ENCODE measurements at regions not wholly inside any gene's neighbourhood (a gene's known extent, or its start where the extent isn't known, plus 50 kb on each side); places are given as distances from the start of the nearest gene placed in this dataset.

GRCh38 chr17:68182011-68182306, 65.9 kb upstream of the AMZ2 start:
- Mint-ChIP-seq H3K4me3 (peak overlapping the region; percentile 89 to 100 (median 94)), H3K9me3 (peaks cover 0 to 5% (median 0%) of the 10 kb centered on the region in 8 donors), H3K36me3 (peaks cover 0 to 13% of the 10 kb centered on the region in 2 donors), H3K4me1 (peaks cover 35 to 68% (median 48%) of the 10 kb centered on the region in 4 donors), H3K27ac (peak overlapping the region; percentile 32 to 96 (median 79)), H3K27me3 (no peaks in the 10 kb centered on the region)
- Histone ChIP-seq H3K27ac (ENCODE audit: low read depth, low read length) (peak overlapping the region; percentile 80), H3K4me1 (ENCODE audit: insufficient read depth, low read length) (peaks cover 59% of the 10 kb centered on the region), H3K27me3 (ENCODE audit: insufficient read depth, low read length) (no peaks in the 10 kb centered on the region), H3K9me3 (ENCODE audit: control insufficient read depth in 1 of 2, low read length in 2 of 2) (no peaks in the 10 kb centered on the region), H3K36me3 (ENCODE audit: insufficient read depth, low read length) (no peaks in the 10 kb centered on the region), H3K4me3 (ENCODE audit: low read length in 2 of 2) (peak overlapping the region; percentile 42 to 66)
- POLR2A ChIA-PET (ENCODE audit: partially characterized antibody): interaction anchor here (1.3 to 9.8 kb wide), 12 partner anchors 9 to 276 kb away, joined by 4 to 330 read pairs (median 16); partner anchors contain the start of genes AMZ2, ARSG, KPNA2 and SLC16A6
- CTCF ChIA-PET (ENCODE audit: partially characterized antibody): interaction anchor here (0.6 to 11.0 kb wide), 10 partner anchors 10 to 343 kb away, joined by 3 to 270 read pairs (median 7); partner anchors contain the start of gene AMZ2
- intact Hi-C loops (cut with micrococcal nuclease): loop anchor here (5.0 to 10.0 kb wide), 3 partner anchors 110 to 330 kb away; partner anchors contain the start of genes ARSG, PRKAR1A and SLC16A6
- DNase-seq: no peak

- DNase-seq: peak; percentile 78 to 91 (median 83)
- peaks cover 70% of the 10 kb centered on the region for H3K4me1 ChIP-seq (ENCODE audit: insufficient read depth, low read length)
- H3K4me1 Mint-ChIP-seq: peaks cover 40 to 78% (median 56%) of the 10 kb centered on the region in 4 donors
- H3K9me3 Mint-ChIP-seq: peaks cover 0 to 5% (median 0%) of the 10 kb centered on the region in 8 donors
- H3K36me3 ChIP-seq (ENCODE audit: insufficient read depth, low read length): no peaks in the 10 kb centered on the region
- H3K27me3 Mint-ChIP-seq: no peaks in the 10 kb centered on the region
- no peaks in the 10 kb centered on the region for H3K9me3 ChIP-seq (ENCODE audit: control insufficient read depth in 1 of 2, low read length in 2 of 2)
- peak overlapping the region; percentile 89 to 100 (median 94) for H3K4me3 Mint-ChIP-seq
- H3K27ac ChIP-seq (ENCODE audit: low read depth, low read length): peak overlapping the region; percentile 80
- peak overlapping the region; percentile 83 to 96 (median 95) for H3K27ac Mint-ChIP-seq
- H3K27me3 ChIP-seq (ENCODE audit: insufficient read depth, low read length): no peaks in the 10 kb centered on the region
- H3K4me3 ChIP-seq (ENCODE audit: low read length in 2 of 2): peak overlapping the region; percentile 33 to 66
- ChIA-PET CTCF (ENCODE audit: partially characterized antibody) (interaction anchor here (1.1 to 11.0 kb wide), 4 partner anchors 11 to 275 kb away, joined by 3 to 270 read pairs (median 34); partner anchors contain the start of genes AMZ2 and WIPI1), POLR2A (ENCODE audit: partially characterized antibody) (interaction anchor here (1.0 to 9.8 kb wide), 16 partner anchors 10 to 277 kb away, joined by 3 to 330 read pairs (median 11); partner anchors contain the start of genes AMZ2, ARSG, SLC16A6 and WIPI1)
- intact Hi-C loops (cut with micrococcal nuclease): loop anchor here (1.0 to 10.0 kb wide), 4 partner anchors 17 to 329 kb away; partner anchors contain the start of genes ARSG, PRKAR1A and SLC16A6
- peaks cover 0 to 13% of the 10 kb centered on the region in 2 donors for H3K36me3 Mint-ChIP-seq
These were observed 64.8 kb upstream of the AMZ2 start for GRCh38 chr17:68182940-68183551.

- no peaks in the 10 kb centered on the region for H3K27me3 Mint-ChIP-seq
- peaks cover 70% of the 10 kb centered on the region for H3K4me1 ChIP-seq (ENCODE audit: insufficient read depth, low read length)
- intact Hi-C loops (cut with micrococcal nuclease): loop anchor here (2.0 to 10.0 kb wide), 4 partner anchors 65 to 328 kb away; partner anchors contain the start of genes AMZ2, ARSG, PRKAR1A and SLC16A6
- no peaks in the 10 kb centered on the region for H3K9me3 ChIP-seq (ENCODE audit: control insufficient read depth in 1 of 2, low read length in 2 of 2)
- H3K4me3 ChIP-seq (ENCODE audit: low read length in 2 of 2): peak overlapping the region; percentile 45 to 54
- peaks cover 0 to 5% (median 0%) of the 10 kb centered on the region in 8 donors for H3K9me3 Mint-ChIP-seq
- H3K4me3 Mint-ChIP-seq: peak overlapping the region; percentile 78 to 100 (median 94)
- H3K4me1 Mint-ChIP-seq: peaks cover 43 to 83% (median 60%) of the 10 kb centered on the region in 4 donors
- H3K27ac Mint-ChIP-seq: peak overlapping the region; percentile 90 to 96 (median 95)
- CTCF ChIA-PET (ENCODE audit: partially characterized antibody): interaction anchor here (1.3 to 11.0 kb wide), 4 partner anchors 12 to 79 kb away, joined by 3 to 270 read pairs (median 34); partner anchors contain the start of gene AMZ2
- DNase-seq: no peak
- no peaks in the 10 kb centered on the region for H3K36me3 ChIP-seq (ENCODE audit: insufficient read depth, low read length)
- H3K36me3 Mint-ChIP-seq: peaks cover 0 to 13% of the 10 kb centered on the region in 2 donors
- H3K27ac ChIP-seq (ENCODE audit: low read depth, low read length): peak overlapping the region; percentile 80
- POLR2A ChIA-PET (ENCODE audit: partially characterized antibody): interaction anchor here (1.4 to 9.8 kb wide), 13 partner anchors 9 to 274 kb away, joined by 4 to 330 read pairs (median 21); partner anchors contain the start of genes AMZ2, ARSG, SLC16A6 and WIPI1
- H3K27me3 ChIP-seq (ENCODE audit: insufficient read depth, low read length): no peaks in the 10 kb centered on the region
These were observed 63.7 kb upstream of the AMZ2 start for GRCh38 chr17:68184141-68184571.

DNA sequence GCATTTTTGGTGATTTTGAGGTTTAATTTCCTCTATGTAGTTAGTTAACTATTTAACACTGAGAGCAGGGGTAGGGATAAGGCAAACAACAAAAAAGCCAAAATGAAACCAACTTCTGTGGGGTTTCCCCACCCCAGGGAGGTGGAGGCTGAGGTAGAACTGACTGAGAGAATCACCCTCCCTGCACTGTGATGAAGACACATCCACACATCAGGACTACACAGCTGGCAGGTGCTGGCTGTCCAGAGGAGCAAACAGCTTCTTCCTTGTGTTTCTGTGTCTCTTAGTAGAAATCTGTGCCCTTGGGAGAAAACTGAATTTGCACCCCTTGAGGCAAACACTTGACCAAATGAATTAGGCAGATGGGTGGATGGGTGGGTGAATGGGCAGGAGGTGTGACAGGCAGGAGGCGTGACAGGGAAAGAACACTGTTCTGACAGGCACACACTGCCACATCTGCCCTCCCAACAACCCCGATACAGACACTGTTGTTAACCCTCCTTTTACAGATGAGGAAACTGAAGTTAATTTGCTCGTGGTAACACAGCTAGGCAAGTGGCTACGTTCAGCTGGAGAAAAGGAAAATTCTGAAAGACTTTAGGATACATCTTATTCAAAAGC, 62.9 kb upstream of the AMZ2 start:
- H3K4me3 ChIP-seq (ENCODE audit: low read length in 2 of 2): peak overlapping the region; percentile 1 to 54
- H3K36me3 Mint-ChIP-seq: peaks cover 0 to 13% of the 10 kb centered on the region in 2 donors
- peak overlapping the region; percentile 80 for H3K27ac ChIP-seq (ENCODE audit: low read depth, low read length)
- H3K9me3 ChIP-seq (ENCODE audit: control insufficient read depth in 1 of 2, low read length in 2 of 2): no peaks in the 10 kb centered on the region
- peak; percentile 69 to 84 (median 75) for DNase-seq
- peaks cover 0 to 5% (median 0%) of the 10 kb centered on the region in 8 donors for H3K9me3 Mint-ChIP-seq
- intact Hi-C loops (cut with micrococcal nuclease): loop anchor here (2.0 to 10.0 kb wide), 4 partner anchors 64 to 327 kb away; partner anchors contain the start of genes AMZ2, ARSG, PRKAR1A and SLC16A6
- H3K36me3 ChIP-seq (ENCODE audit: insufficient read depth, low read length): no peaks in the 10 kb centered on the region
- peaks cover 73% of the 10 kb centered on the region for H3K4me1 ChIP-seq (ENCODE audit: insufficient read depth, low read length)
- peak overlapping the region; percentile 90 to 96 (median 95) for H3K27ac Mint-ChIP-seq
- H3K4me3 Mint-ChIP-seq: peak overlapping the region; percentile 78 to 100 (median 94)
- peaks cover 46 to 89% (median 65%) of the 10 kb centered on the region in 4 donors for H3K4me1 Mint-ChIP-seq
- CTCF ChIA-PET (ENCODE audit: partially characterized antibody): interaction anchor here (1.3 to 11.0 kb wide), 3 partner anchors 12 to 78 kb away, joined by 3 to 270 read pairs (median 62); no protein-coding TSS in a partner anchor
- POLR2A ChIA-PET (ENCODE audit: partially characterized antibody): interaction anchor here (1.1 to 9.8 kb wide), 12 partner anchors 8 to 273 kb away, joined by 3 to 330 read pairs (median 20); partner anchors contain the start of genes AMZ2, ARSG, SLC16A6 and WIPI1
- H3K27me3 Mint-ChIP-seq: no peaks in the 10 kb centered on the region
- H3K27me3 ChIP-seq (ENCODE audit: insufficient read depth, low read length): no peaks in the 10 kb centered on the region

DNA sequence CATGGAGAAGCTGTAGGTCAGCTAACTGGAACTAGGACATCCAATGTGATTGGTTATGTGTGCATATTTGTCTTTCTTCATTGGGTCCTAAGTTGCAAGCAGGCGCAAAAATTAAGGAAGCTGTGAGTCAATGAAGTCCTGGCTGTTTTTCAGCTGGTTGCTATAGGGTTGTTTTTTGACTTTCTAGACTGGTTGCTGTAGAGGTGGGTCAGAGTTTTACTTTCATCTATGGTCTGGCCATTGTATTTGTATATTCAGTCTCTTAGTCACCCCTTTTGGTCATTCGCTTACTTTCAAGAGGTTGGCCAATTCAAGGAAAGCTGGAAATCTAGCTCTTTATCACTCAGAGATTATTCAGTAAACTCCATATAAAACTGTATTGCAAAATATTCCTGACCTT, 62.0 kb upstream of the AMZ2 start:
- H3K27ac Mint-ChIP-seq: peak overlapping the region; percentile 80 to 96 (median 94)
- Histone ChIP-seq H3K4me3 (ENCODE audit: low read length in 2 of 2) (no peak overlapping the region), H3K9me3 (ENCODE audit: control insufficient read depth in 1 of 2, low read length in 2 of 2) (no peaks in the 10 kb centered on the region), H3K36me3 (ENCODE audit: insufficient read depth, low read length) (no peaks in the 10 kb centered on the region), H3K4me1 (ENCODE audit: insufficient read depth, low read length) (peaks cover 69% of the 10 kb centered on the region), H3K27ac (ENCODE audit: low read depth, low read length) (peak overlapping the region; percentile 80), H3K27me3 (ENCODE audit: insufficient read depth, low read length) (no peaks in the 10 kb centered on the region)
- no peaks in the 10 kb centered on the region for H3K9me3 Mint-ChIP-seq
- CTCF ChIA-PET (ENCODE audit: partially characterized antibody): interaction anchor here (0.8 to 11.0 kb wide), 4 partner anchors 9 to 280 kb away, joined by 4 to 270 read pairs (median 33); no protein-coding TSS in a partner anchor
- H3K27me3 Mint-ChIP-seq: no peaks in the 10 kb centered on the region
- POLR2A ChIA-PET (ENCODE audit: partially characterized antibody): interaction anchor here (0.8 to 9.8 kb wide), 11 partner anchors 12 to 326 kb away, joined by 3 to 330 read pairs (median 8); partner anchors contain the start of genes AMZ2, ARSG, PRKAR1A and SLC16A6
- H3K36me3 Mint-ChIP-seq: peaks cover 0 to 11% of the 10 kb centered on the region in 2 donors
- peak overlapping the region in 4 of 8 donors; percentile 54 to 100 (median 96) for H3K4me3 Mint-ChIP-seq
- intact Hi-C loops (cut with micrococcal nuclease): loop anchor here (2.0 to 10.0 kb wide), 2 partner anchors 63 to 169 kb away; partner anchors contain the start of gene AMZ2
- DNase-seq: no peak
- H3K4me1 Mint-ChIP-seq: peaks cover 42 to 89% (median 65%) of the 10 kb centered on the region in 4 donors

- Histone ChIP-seq H3K4me1 (ENCODE audit: insufficient read depth, low read length) (peaks cover 34% of the 10 kb centered on the region), H3K27me3 (ENCODE audit: insufficient read depth, low read length) (no peaks in the 10 kb centered on the region), H3K27ac (ENCODE audit: low read depth, low read length) (no peak overlapping the region), H3K4me3 (ENCODE audit: low read length in 2 of 2) (no peak overlapping the region), H3K9me3 (ENCODE audit: control insufficient read depth in 1 of 2, low read length in 2 of 2) (no peaks in the 10 kb centered on the region), H3K36me3 (ENCODE audit: insufficient read depth, low read length) (no peaks in the 10 kb centered on the region)
- H3K36me3 Mint-ChIP-seq: peaks cover 0 to 6% of the 10 kb centered on the region in 2 donors
- ChIA-PET POLR2A (ENCODE audit: partially characterized antibody) (interaction anchor here (1.4 kb wide), 1 partner anchor 10 kb away, joined by 5 read pairs; no protein-coding TSS in a partner anchor), CTCF (ENCODE audit: partially characterized antibody) (interaction anchor here (11.0 kb wide), 1 partner anchor 11 kb away, joined by 270 read pairs; no protein-coding TSS in a partner anchor)
- H3K4me3 Mint-ChIP-seq: no peak overlapping the region
- intact Hi-C loops (cut with micrococcal nuclease): no loop called here
- no peaks in the 10 kb centered on the region for H3K27me3 Mint-ChIP-seq
- no peaks in the 10 kb centered on the region for H3K9me3 Mint-ChIP-seq
- H3K27ac Mint-ChIP-seq: peak overlapping the region in 3 of 7 donors; percentile 41 to 68 (median 53)
- no peak for DNase-seq
- peaks cover 32 to 55% (median 46%) of the 10 kb centered on the region in 4 donors for H3K4me1 Mint-ChIP-seq
These were observed 57.3 kb upstream of the AMZ2 start for GRCh38 chr17:68190495-68190894.

Measured in CD4-positive, alpha-beta memory T cell (primary cell).